Progenitor cell of endocrine pancreas (in vitro differentiated cells): ENCODE measurements at regions not wholly inside any gene's neighbourhood (a gene's known extent, or its start where the extent isn't known, plus 50 kb on each side); places are given as distances from the start of the nearest gene placed in this dataset.

ENCODE experiments used
- DNase-seq: peaks from one replicate; pipeline ENCODE4 v3.0.0; 2021; ENCODE audit warnings: low spot score; ENCODE audit not compliant: unreplicated experiment
- H3K27ac Mint-ChIP-seq: 2 replicates; pipeline ENCODE4 v1.8.0; 2021; ENCODE audit warnings: mild to moderate bottlenecking, moderate library complexity, mixed read lengths
- H3K27me3 Mint-ChIP-seq: 2 replicates; pipeline ENCODE4 v1.8.0; 2021; ENCODE audit warnings: mixed read lengths
- H3K36me3 Mint-ChIP-seq: 2 replicates; pipeline ENCODE4 v1.8.0; 2022; ENCODE audit warnings: mixed read lengths; ENCODE audit not compliant: insufficient read depth
- H3K4me1 Mint-ChIP-seq: 2 replicates; pipeline ENCODE4 v1.8.0; 2021; ENCODE audit warnings: low read depth, mixed read lengths
- H3K4me3 Mint-ChIP-seq: 2 replicates; pipeline ENCODE4 v1.8.0; 2021; ENCODE audit warnings: low read depth, mild to moderate bottlenecking, moderate library complexity, mixed read lengths
- H3K9me3 Mint-ChIP-seq: 2 replicates; pipeline ENCODE4 v1.8.0; 2021; ENCODE audit warnings: low read depth, mixed read lengths
- CTCF ChIP-seq: fragments of 200-600 bp; sonication (generic); IDR thresholded peaks from one replicate; pipeline ENCODE4 v1.5.0; 2021; ENCODE audit warnings: antibody characterized with exemption, mild to moderate bottlenecking; ENCODE audit not compliant: unreplicated experiment

- no peak for DNase-seq
- H3K36me3 Mint-ChIP-seq: no peaks in the 10 kb centered on the region
- no peak overlapping the region for H3K4me3 Mint-ChIP-seq
- TF ChIP-seq CTCF: no peak
- H3K27ac Mint-ChIP-seq: no peak overlapping the region
- H3K4me1 Mint-ChIP-seq: peaks cover 15% of the 10 kb centered on the region
- H3K27me3 Mint-ChIP-seq: peaks cover 57% of the 10 kb centered on the region
- no peaks in the 10 kb centered on the region for H3K9me3 Mint-ChIP-seq
These were observed 149.3 kb downstream of the IRF8 start for GRCh38 chr16:86048221-86048620.

DNA sequence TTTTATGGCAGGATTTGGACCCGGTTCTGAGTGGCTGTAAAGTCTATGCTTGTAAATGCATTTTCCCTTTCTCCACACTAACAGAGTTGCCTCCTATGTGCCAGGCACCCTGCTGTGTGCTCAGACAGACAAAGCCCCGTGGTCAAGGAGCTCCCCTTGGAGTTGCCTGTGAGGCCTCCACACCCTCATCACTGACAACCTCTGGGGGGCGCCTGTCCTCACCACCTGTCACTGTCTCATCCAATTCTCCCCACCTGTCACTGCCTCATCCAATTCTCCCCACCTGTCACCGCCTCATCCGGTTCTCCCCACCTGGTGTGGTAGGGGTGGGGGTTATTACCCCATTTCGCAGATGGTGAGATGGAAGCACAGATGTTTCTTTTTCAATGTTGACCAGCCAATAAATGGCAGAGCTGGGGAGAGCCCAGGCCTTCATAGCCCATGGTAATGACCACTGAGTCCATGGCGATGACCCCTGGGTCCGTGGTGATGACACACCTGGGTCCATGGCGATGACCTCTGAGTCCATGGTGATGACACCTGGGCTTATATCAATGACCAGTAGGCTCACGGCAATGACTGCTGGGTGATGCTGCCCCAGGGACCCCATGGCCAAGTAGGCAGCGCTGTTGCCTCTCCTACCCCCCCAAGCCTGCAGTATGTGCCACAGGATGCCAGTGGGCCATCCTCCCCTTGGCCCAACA, 150.1 kb downstream of the IRF8 start:
- TF ChIP-seq CTCF: no peak
- Mint-ChIP-seq H3K27me3 (peaks cover 51% of the 10 kb centered on the region), H3K4me1 (peaks cover 15% of the 10 kb centered on the region), H3K4me3 (no peak overlapping the region), H3K9me3 (no peaks in the 10 kb centered on the region), H3K27ac (peak overlapping the region; percentile 29), H3K36me3 (no peaks in the 10 kb centered on the region)
- DNase-seq: no peak

DNA sequence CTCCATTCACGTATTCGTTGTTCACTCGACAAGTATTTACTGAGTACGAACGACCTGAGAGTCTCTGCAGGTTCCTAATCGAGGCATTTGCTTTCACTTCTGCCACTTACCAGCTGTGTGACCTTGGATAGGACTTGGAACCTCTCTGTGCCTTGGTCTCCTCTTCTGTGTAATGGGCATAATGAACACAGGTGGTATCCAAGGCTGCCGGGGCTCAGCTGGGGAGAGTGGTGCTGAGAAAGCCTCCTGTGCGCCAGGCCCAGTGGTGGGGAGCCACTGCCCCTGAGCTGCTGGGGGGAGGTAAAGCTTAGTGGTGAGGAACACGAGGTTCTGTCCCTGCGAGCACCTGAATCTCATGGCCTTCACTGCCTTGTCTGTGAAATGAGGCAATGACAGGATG, 150.7 kb downstream of the IRF8 start:
- H3K4me1 Mint-ChIP-seq: peaks cover 15% of the 10 kb centered on the region
- no peaks in the 10 kb centered on the region for H3K36me3 Mint-ChIP-seq
- no peak overlapping the region for H3K27ac Mint-ChIP-seq
- no peak for TF ChIP-seq CTCF
- DNase-seq: no peak
- no peak overlapping the region for H3K4me3 Mint-ChIP-seq
- peaks cover 45% of the 10 kb centered on the region for H3K27me3 Mint-ChIP-seq
- H3K9me3 Mint-ChIP-seq: no peaks in the 10 kb centered on the region

DNA sequence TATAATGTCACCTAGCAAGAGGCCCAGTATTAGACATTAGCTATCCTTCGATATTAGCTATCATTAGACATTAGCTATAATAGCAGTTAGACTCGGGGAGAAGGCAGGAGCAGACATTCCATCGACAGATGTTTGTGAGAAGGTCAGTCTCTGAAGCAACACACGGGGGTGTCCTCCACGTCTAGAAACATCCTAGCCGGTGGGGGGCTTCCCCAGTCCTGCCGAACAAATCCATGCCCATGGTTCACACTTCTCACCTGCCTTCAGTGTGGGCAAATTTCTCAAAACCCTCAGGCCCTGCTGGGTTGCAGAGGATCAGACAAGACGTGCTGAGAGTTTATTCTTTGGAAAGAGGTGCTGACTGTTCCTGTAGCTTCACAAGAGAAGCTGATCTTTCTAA, 151.1 kb downstream of the IRF8 start:
- DNase-seq: no peak
- Mint-ChIP-seq H3K4me3 (no peak overlapping the region), H3K27me3 (peaks cover 44% of the 10 kb centered on the region)

More for the DNA sequence above, 151.1 kb downstream of the IRF8 start:
- Mint-ChIP-seq H3K27ac (no peak overlapping the region), H3K36me3 (no peaks in the 10 kb centered on the region), H3K4me1 (peaks cover 15% of the 10 kb centered on the region), H3K9me3 (no peaks in the 10 kb centered on the region)
- no peak for TF ChIP-seq CTCF
